KMS-11 (cell line): ENCODE measurements at regions not wholly inside any gene's neighbourhood (a gene's known extent, or its start where the extent isn't known, plus 50 kb on each side); places are given as distances from the start of the nearest gene placed in this dataset.
A peak's percentile ranks its signal among the peaks of the same experiment; 100 is the strongest.

ENCODE experiments used
- H2AFZ ChIP-seq: fragments of 200-600 bp; sonication (generic); 2 replicates; pipeline ENCODE4 v1.6.1; 2016; ENCODE audit warnings: antibody characterized with exemption, mixed run types, low read depth
- H3K27ac ChIP-seq: fragments of 200-600 bp; sonication (generic); 2 replicates; pipeline ENCODE4 v1.6.1; 2016; ENCODE audit warnings: mild to moderate bottlenecking, mixed run types
- H3K27me3 ChIP-seq: fragments of 200-600 bp; sonication (generic); 2 replicates; pipeline ENCODE4 v1.6.1; 2017; ENCODE audit warnings: mild to moderate bottlenecking, low read depth, mixed run types, moderate library complexity; ENCODE audit not compliant: insufficient read depth
- H3K36me3 ChIP-seq: fragments of 200-600 bp; sonication (generic); 2 replicates; pipeline ENCODE4 v1.6.1; 2017; ENCODE audit warnings: mild to moderate bottlenecking, mixed run types; ENCODE audit not compliant: insufficient read depth
- H3K4me1 ChIP-seq: fragments of 200-600 bp; sonication (generic); 2 replicates; pipeline ENCODE4 v1.6.1; 2016; ENCODE audit warnings: mild to moderate bottlenecking, low read depth, mixed run types; ENCODE audit not compliant: poor library complexity, severe bottlenecking
- H3K4me2 ChIP-seq: fragments of 200-600 bp; sonication (generic); 2 replicates; pipeline ENCODE4 v1.7.0; 2016; ENCODE audit warnings: mild to moderate bottlenecking, mixed run types
- H3K4me3 ChIP-seq: fragments of 200-600 bp; sonication (generic); IDR thresholded peaks from 2 replicates; pipeline ENCODE4 v1.6.1; 2017; ENCODE audit warnings: low read depth, low read length, mixed read lengths; ENCODE audit not compliant: insufficient read depth
- H3K79me2 ChIP-seq: fragments of 200-600 bp; sonication (generic); 2 replicates; pipeline ENCODE4 v1.6.1; 2016; ENCODE audit warnings: low read depth, mixed run types; ENCODE audit not compliant: insufficient read depth
- H3K9ac ChIP-seq: fragments of 200-600 bp; sonication (generic); 2 replicates; pipeline ENCODE4 v1.6.1; 2016; ENCODE audit warnings: mild to moderate bottlenecking, mixed run types
- H4K20me1 ChIP-seq: fragments of 200-600 bp; sonication (generic); 2 replicates; pipeline ENCODE4 v1.6.1; 2016; ENCODE audit warnings: mild to moderate bottlenecking, mixed run types; ENCODE audit not compliant: insufficient read depth
- TF ChIP-seq, protein P1 (sequence below): fragments of 200-600 bp; sonication (generic); conservative IDR thresholded peaks from 2 replicates; pipeline ENCODE4 v1.6.1; 2017; ENCODE audit warnings: low read depth, mild to moderate bottlenecking, antibody characterized with exemption, low read length, moderate library complexity, mixed read lengths

DNA sequence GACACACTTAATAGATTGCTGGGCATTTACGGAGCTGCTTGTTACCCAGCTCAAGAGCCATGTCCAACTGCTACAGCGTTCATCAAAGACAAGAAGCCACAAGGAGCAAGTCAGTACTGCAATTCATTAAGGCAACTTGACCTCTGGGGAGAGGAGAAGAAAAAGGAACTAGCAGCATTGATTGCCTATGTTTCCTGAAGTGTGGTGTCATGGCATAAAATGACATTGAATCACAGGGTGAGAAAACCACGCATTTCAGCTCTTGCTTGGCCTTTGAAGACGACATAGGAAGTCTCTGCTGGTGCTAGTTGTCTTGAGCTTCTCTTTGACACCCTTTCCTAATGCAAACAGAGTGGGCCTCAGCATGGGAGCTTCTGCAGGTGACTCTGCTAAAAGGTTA, 139.1 kb downstream of the CDH26 start:
- no peaks in the 10 kb centered on the region for H3K36me3 ChIP-seq
- TF ChIP-seq, protein P1, sequence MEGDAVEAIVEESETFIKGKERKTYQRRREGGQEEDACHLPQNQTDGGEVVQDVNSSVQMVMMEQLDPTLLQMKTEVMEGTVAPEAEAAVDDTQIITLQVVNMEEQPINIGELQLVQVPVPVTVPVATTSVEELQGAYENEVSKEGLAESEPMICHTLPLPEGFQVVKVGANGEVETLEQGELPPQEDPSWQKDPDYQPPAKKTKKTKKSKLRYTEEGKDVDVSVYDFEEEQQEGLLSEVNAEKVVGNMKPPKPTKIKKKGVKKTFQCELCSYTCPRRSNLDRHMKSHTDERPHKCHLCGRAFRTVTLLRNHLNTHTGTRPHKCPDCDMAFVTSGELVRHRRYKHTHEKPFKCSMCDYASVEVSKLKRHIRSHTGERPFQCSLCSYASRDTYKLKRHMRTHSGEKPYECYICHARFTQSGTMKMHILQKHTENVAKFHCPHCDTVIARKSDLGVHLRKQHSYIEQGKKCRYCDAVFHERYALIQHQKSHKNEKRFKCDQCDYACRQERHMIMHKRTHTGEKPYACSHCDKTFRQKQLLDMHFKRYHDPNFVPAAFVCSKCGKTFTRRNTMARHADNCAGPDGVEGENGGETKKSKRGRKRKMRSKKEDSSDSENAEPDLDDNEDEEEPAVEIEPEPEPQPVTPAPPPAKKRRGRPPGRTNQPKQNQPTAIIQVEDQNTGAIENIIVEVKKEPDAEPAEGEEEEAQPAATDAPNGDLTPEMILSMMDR: no peak
- H3K9ac ChIP-seq: no peak overlapping the region
- no peak overlapping the region for H3K4me3 ChIP-seq
- no peak overlapping the region for H3K27ac ChIP-seq
- H3K79me2 ChIP-seq: no peaks in the 10 kb centered on the region
- H3K4me2 ChIP-seq: no peak overlapping the region
- H4K20me1 ChIP-seq: no peaks in the 10 kb centered on the region
- H2AFZ ChIP-seq: no peak overlapping the region
- H3K27me3 ChIP-seq: no peaks in the 10 kb centered on the region
- peaks cover 18% of the 10 kb centered on the region for H3K4me1 ChIP-seq

DNA sequence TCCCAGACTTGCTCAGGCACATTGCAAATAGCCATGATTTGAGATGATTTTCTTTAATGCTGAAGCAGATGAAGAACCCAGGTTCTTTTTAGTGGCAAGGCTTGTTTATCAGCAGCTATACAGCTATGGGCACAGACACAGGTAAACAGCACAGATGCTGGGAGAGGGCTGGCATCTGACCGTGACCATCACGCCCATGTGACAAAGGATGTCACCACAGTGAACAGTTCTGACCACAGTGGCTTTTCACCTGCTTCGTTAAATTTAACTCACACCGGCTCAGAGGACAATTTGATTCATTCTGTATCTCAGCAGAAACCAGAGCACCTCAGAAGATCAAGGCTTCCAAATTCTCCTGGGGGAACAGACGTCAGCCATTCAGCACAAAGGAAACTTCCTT, 142.6 kb downstream of the CDH26 start:
- Histone ChIP-seq H3K79me2 (no peaks in the 10 kb centered on the region), H3K4me3 (no peak overlapping the region), H3K9ac (no peak overlapping the region), H3K36me3 (no peaks in the 10 kb centered on the region), H2AFZ (0 out of 2 replicates have a peak overlapping the region, but pooled peaks have one; percentile 2), H3K4me1 (peaks cover 18% of the 10 kb centered on the region), H3K27ac (peak overlapping the region; percentile 21; the same call in 1 of the 2 replicates), H4K20me1 (no peaks in the 10 kb centered on the region), H3K27me3 (no peaks in the 10 kb centered on the region), H3K4me2 (peak overlapping the region; percentile 31; the same call in 1 of the 2 replicates)
- TF ChIP-seq, protein P1: no peak

DNA sequence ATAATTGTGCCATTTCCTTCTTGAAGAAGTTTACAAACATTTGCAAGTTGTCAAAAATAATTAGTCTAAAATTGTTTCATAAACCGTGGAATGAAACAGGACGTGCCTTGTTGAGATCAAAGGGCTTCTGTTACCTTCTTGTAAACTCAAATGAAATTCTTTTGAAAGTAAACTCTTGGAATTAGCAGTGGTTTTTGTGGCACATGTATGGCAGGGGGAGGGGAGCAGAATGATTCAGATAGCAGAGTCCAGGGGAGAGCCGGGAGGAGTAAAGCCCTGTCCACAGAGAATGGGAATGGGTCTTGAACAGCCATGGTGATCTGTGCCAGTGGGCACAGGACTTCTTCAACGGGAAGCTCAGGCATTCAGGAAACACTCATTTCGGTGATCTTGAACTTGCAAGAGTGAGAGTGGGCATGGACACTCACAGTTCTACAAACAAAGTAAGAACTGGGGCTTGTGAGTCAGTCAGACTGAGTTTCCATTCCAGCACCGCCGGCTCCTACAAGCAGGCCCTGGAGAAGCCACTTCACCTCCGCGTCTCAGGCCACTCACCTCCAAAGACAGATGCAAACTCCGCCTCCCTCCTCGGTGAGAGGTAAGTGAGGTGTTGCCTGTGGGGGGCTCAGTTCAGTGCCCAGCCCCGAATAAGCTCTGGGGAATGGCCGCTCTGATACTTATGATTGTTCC, 143.1 kb downstream of the CDH26 start:
- Histone ChIP-seq H3K79me2 (no peaks in the 10 kb centered on the region), H4K20me1 (no peaks in the 10 kb centered on the region), H3K4me3 (no peak overlapping the region), H3K36me3 (no peaks in the 10 kb centered on the region), H3K4me1 (peaks cover 23% of the 10 kb centered on the region), H3K27ac (peak overlapping the region; percentile 21; the same call in 1 of the 2 replicates), H2AFZ (0 out of 2 replicates have a peak overlapping the region, but pooled peaks have one; percentile 2), H3K4me2 (peak overlapping the region; percentile 31; the same call in 1 of the 2 replicates), H3K27me3 (no peaks in the 10 kb centered on the region), H3K9ac (no peak overlapping the region)
- TF ChIP-seq, protein P1: no peak

DNA sequence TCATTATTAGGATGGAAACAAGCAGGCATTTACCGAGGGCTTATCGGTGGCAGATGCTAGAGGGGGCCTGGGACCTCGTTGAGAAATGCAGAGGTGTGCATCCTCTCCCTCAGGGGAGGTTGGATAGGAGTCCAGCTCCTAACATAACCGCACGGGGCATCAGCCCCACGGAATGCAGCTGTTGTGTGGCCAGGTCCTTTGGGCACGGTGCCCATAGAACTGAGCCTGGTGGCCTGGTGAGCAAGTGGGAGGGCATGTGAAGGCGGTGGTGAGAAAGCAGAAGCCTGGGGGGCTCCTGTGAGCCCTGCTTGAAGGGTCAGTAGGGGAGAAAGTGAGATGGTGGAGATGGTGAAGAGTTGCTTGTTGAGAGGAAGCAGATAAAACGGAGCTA, 143.7 kb downstream of the CDH26 start:
- Histone ChIP-seq H3K27me3 (no peaks in the 10 kb centered on the region), H4K20me1 (no peaks in the 10 kb centered on the region), H3K27ac (no peak overlapping the region), H3K4me2 (no peak overlapping the region), H3K4me1 (peaks cover 23% of the 10 kb centered on the region), H3K4me3 (no peak overlapping the region), H3K9ac (no peak overlapping the region), H2AFZ (no peak overlapping the region), H3K79me2 (no peaks in the 10 kb centered on the region), H3K36me3 (no peaks in the 10 kb centered on the region)
- TF ChIP-seq, protein P1: no peak
